ENCODE measurements at regions not wholly inside any gene's neighbourhood (a gene's known extent, or its start where the extent isn't known, plus 50 kb on each side); places are given as distances from the start of the nearest gene placed in this dataset.

DNA sequence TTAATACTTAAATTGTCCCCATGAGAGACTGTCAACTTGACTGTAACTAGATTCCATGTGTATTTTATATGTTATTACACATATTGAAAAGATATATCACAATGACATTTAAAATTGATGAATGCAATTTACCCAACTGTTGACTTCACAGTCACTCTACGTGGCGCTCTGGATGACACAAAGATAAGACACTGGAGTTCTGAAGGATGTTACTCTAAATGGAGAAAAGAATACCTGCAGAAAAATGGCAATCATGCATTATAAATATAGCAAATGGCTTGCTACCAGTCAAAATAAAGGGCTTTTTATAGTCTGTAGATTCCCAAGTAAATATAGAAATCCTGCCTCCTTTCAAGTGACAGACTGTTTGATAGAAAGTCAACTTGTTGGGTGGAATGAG is 143.6 kb upstream of the KLF6 start:
- DNase-seq (ENCODE audit: low spot score), result no peak

DNA sequence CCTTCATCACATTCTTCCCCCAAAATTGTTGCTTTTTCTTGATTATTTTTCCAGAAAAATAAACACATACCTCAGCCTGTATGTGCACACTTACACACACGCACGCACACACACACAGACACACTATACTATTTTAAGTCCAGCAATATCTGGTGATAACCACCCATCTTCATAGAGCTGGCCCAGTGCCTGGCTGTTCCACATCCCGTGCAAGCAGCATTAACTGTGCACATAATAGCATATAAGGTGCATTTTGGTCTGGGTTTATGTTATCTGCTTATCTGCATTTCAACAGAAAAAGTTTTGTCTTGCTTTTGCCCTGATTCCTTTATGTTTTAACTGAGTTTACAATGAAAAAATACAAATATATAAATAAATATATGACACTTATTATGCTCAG is 143.1 kb upstream of the KLF6 start:
- TF ChIP-seq, protein P1, sequence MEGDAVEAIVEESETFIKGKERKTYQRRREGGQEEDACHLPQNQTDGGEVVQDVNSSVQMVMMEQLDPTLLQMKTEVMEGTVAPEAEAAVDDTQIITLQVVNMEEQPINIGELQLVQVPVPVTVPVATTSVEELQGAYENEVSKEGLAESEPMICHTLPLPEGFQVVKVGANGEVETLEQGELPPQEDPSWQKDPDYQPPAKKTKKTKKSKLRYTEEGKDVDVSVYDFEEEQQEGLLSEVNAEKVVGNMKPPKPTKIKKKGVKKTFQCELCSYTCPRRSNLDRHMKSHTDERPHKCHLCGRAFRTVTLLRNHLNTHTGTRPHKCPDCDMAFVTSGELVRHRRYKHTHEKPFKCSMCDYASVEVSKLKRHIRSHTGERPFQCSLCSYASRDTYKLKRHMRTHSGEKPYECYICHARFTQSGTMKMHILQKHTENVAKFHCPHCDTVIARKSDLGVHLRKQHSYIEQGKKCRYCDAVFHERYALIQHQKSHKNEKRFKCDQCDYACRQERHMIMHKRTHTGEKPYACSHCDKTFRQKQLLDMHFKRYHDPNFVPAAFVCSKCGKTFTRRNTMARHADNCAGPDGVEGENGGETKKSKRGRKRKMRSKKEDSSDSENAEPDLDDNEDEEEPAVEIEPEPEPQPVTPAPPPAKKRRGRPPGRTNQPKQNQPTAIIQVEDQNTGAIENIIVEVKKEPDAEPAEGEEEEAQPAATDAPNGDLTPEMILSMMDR (IDR thresholded peaks at IDR 0.05; ENCODE audit: extremely low read depth, missing control alignments), result no peak
- DNase-seq (ENCODE audit: low spot score), result no peak

More for the DNA sequence above, 143.6 kb upstream of the KLF6 start:
- TF ChIP-seq, protein P1 (IDR thresholded peaks at IDR 0.05; ENCODE audit: extremely low read depth, missing control alignments), result no peak

DNA sequence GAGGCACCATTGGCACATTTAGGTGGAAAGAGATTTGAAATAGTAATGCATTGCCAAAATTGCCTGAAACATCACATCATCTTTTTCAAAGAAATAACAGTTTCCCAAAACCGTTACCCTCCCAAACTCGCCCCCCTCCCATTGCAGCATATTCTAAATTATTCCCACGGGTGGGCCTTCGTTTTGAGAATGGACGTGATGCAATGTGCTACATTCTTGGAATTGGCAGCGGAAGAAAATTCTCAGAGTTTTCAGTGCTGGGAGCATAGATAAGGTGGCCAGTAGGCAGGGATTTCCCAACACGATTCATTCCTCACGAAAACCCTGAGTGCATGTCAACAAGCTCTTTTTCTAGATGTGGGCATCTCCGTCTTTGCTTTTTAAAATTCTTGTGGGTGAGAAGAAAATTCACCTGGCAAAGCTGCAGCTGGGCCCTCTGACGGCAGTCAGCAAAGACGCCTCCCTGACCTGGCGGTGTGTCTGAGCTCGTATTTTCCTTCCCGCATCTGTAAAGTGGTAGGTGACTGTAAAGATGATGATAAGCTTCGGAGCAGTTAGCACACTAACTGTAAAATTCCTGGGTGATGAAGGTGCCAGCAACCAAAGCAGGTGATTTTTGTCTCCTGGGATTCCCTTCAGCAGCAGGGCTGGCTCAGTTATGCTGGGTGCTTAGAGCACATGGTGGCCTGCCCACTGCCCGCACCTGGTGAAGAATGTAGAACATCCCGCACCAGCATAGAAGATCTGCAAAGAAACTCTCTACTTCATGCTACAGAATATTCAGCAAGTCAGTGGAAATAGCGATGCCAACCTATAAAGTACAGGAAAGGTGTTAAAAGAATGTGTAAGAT is 141.9 kb upstream of the KLF6 start:
- no peak for DNase-seq (ENCODE audit: low spot score)
- TF ChIP-seq, protein P1 (IDR thresholded peaks at IDR 0.05; ENCODE audit: extremely low read depth, missing control alignments), result no peak

DNA sequence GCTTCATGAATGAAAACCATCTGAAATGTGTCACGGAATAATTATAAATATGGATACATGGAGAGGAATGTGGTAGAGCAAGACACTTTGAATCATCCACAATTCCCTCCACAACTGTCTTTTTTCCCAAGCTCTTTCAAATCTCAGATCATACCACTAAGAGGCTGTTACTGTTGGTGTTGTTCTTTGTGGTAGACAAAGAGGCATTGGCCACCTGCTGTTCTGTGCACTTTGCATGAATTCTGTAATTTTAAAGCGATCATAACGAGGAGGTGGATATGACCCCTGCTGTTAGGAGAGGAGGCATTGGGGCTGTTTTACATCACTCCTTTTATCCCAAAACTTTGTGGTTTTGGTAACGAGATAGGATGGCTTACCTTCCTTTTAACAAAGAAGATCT is 141.2 kb upstream of the KLF6 start:
- DNase-seq (ENCODE audit: low spot score), result no peak
- TF ChIP-seq, protein P1 (IDR thresholded peaks at IDR 0.05; ENCODE audit: extremely low read depth, missing control alignments), result no peak

DNA sequence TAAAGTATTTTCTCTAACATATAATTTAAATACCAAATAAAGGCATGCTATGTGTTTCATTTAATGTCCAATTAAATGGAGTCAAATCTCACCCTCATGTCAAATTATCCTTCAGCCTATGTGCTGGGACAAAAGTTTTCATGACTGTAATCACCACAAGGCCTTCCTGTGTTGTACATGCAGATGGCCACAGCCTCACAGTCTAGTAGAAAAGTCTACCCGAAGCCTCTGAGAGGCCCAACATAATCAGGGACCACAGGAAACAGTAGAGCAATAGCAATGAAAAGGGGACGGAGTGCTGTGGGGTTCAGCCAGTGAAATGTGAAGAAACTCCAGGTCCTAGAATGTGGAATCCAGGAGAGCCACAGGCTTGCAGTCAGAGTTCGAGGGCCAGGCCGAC is 140.2 kb upstream of the KLF6 start:
- TF ChIP-seq, protein P1 (IDR thresholded peaks at IDR 0.05; ENCODE audit: extremely low read depth, missing control alignments), result no peak
- no peak for DNase-seq (ENCODE audit: low spot score)

DNA sequence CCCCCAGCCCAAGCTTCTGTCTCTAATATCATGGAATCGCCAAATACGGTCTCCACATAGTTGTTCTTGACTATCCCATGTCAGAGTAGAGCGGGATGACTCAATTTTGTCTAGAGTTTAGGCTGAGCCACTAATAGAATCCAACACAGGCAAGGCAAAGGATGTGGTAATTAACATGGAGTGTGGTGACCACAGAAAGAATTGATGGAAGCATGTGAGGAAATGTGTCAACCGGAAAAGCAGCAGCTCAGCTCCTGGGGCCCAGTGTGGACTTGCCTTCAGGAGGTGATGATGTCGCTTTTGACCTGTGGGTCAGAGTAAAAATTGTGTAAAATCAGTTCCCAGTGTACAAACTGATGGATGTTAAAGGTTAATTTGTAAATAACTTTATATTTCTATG is 139.3 kb upstream of the KLF6 start:
- TF ChIP-seq, protein P1 (IDR thresholded peaks at IDR 0.05; ENCODE audit: extremely low read depth, missing control alignments), result no peak
- DNase-seq (ENCODE audit: low spot score), result no peak

DNA sequence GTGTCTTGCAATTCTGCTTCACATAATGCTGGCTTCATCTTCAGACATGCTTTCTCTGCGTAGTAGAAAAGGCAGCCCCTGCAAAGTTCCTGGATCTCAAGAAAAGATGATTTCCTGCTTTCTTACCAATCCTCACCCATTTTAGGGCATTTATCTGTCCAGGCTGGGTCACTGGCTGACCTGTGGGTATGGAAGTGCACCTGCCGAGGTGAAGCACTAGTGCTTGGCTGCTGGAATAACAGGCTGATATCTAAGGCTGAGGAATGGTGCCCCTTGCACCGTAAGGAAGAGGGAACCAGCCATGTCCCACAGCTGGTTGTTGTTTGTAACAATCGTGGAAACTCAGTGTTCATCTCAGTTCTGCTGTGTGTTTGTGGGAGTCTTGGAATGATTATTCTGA is 138.0 kb upstream of the KLF6 start:
- TF ChIP-seq, protein P1 (IDR thresholded peaks at IDR 0.05; ENCODE audit: extremely low read depth, missing control alignments), result no peak

More for the DNA sequence above, 138.0 kb upstream of the KLF6 start:
- DNase-seq (ENCODE audit: low spot score), result no peak

Data from GM20000 (cell line).